ENCODE measurements at regions not wholly inside any gene's neighbourhood (a gene's known extent, or its start where the extent isn't known, plus 50 kb on each side); places are given as distances from the start of the nearest gene placed in this dataset.

DNA sequence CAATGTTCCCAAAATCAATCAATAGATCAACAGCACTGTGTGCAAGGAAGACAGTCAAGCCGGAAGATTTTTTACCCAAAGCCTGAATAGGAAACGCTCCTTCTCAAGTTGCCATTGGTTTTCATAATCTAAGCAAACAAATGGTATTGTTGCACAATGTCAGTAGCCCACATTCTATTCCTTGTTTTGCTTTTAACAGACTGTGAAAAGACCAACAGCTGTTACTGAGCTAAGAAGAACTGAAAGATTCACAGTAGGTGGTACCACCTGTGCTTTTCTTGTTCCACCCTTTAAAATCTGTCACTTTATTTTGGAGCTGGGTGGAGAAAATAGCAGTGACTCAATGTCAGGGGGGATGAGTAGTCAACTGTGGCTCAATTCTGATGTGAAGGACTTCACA lies 357.5 kb upstream of the CADM2 start:
- TF ChIP-seq, protein P1, sequence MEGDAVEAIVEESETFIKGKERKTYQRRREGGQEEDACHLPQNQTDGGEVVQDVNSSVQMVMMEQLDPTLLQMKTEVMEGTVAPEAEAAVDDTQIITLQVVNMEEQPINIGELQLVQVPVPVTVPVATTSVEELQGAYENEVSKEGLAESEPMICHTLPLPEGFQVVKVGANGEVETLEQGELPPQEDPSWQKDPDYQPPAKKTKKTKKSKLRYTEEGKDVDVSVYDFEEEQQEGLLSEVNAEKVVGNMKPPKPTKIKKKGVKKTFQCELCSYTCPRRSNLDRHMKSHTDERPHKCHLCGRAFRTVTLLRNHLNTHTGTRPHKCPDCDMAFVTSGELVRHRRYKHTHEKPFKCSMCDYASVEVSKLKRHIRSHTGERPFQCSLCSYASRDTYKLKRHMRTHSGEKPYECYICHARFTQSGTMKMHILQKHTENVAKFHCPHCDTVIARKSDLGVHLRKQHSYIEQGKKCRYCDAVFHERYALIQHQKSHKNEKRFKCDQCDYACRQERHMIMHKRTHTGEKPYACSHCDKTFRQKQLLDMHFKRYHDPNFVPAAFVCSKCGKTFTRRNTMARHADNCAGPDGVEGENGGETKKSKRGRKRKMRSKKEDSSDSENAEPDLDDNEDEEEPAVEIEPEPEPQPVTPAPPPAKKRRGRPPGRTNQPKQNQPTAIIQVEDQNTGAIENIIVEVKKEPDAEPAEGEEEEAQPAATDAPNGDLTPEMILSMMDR (IDR thresholded peaks at IDR 0.05; ENCODE audit: low read depth, low read length), result no peak
- TF ChIP-seq EZH2phosphoT487 (IDR thresholded peaks at IDR 0.05; ENCODE audit: low read depth), result no peak
